A549 (cell line): ENCODE measurements at regions not wholly inside any gene's neighbourhood (a gene's known extent, or its start where the extent isn't known, plus 50 kb on each side); places are given as distances from the start of the nearest gene placed in this dataset.

Source experiments
- ATAC-seq, 2 experiments: fragments of 200-7000 bp in 1 of 2; fragments of >200 bp in 1 of 2; cut with Nextera tagmentation in 1 of 2; cut with Tn5 transposase in 1 of 2; 3 replicates each; pipeline versions ENCODE4 v1.8.0 to v1.9.1; 2018 to 2020; ENCODE audit warnings: mild to moderate bottlenecking in 1 of 2, moderate library complexity in 1 of 2
- CTCF ChIA-PET: fragments of 300-600 bp; sonication (Branson Sonifier 250); formaldehyde crosslinking; extraction: SDS; loops from one replicate; lab custom pipeline; 2021; ENCODE audit warnings: antibody characterized with exemption, inconsistent platforms; lab: Yijun Ruan, JAX
- POLR2A ChIA-PET: fragments of 350-600 bp; formaldehyde crosslinking; extraction: SDS; loops from one replicate; lab custom pipeline; 2021; ENCODE audit warnings: antibody characterized with exemption, inconsistent platforms; lab: Yijun Ruan, JAX
- DNase-seq, 2 experiments: peaks; one replicate each; pipeline versions ENCODE4 v3.0.0 to v3.0.0-alpha.2; 2011 to 2016; ENCODE audit warnings: low read depth in 1 of 2, low spot score in 1 of 2
- FAIRE-seq: peaks from 2 replicates; lab custom pipeline; 2011; peaks lifted over from hg19 to GRCh38; lab: Jason Lieb, UNC
- H3K27ac ChIP-seq, 2 experiments: fragments of >200 bp; sonication (Bioruptor Twin); formaldehyde crosslinking; 3 replicates each; pipeline ENCODE4 v1.5.1; 2016 to 2017
- H3K4me1 ChIP-seq: fragments of >200 bp; sonication (Bioruptor Twin); formaldehyde crosslinking; 3 replicates; pipeline ENCODE4 v1.6.1; 2016
- H3K4me2 ChIP-seq: fragments of >200 bp; sonication (Bioruptor Twin); formaldehyde crosslinking; 3 replicates; pipeline ENCODE4 v1.6.1; 2016
- H3K4me3 ChIP-seq: fragments of >200 bp; sonication (Bioruptor Twin); formaldehyde crosslinking; 3 replicates; pipeline ENCODE4 v1.5.1; 2016
- H3K9me3 ChIP-seq: fragments of >200 bp; sonication (Bioruptor Twin); formaldehyde crosslinking; 3 replicates; pipeline ENCODE4 v1.6.1; 2016
- BHLHE40 ChIP-seq: IDR thresholded peaks from 2 replicates; pipeline ENCODE4 v1.6.1; 2012; ENCODE audit warnings: low read depth, low read length, inconsistent platforms
- CBX8 ChIP-seq: fragments of 200-600 bp; sonication (generic); IDR thresholded peaks from 2 replicates; pipeline ENCODE4 v1.6.1; 2016
- CEBPB ChIP-seq, 2 experiments: fragments of >200 bp in 1 of 2; sonication (Bioruptor Twin) in 1 of 2; formaldehyde crosslinking in 1 of 2; IDR thresholded peaks; 2 replicates each; pipeline ENCODE4 v1.6.1; 2012 to 2016
- CHD2 ChIP-seq: fragments of 150-350 bp; IDR thresholded peaks from 2 replicates; pipeline ENCODE4 v1.6.1; 2014; ENCODE audit warnings: low read length; ENCODE audit not compliant: partially characterized antibody
- EHMT2 ChIP-seq: fragments of 200-600 bp; sonication (generic); IDR thresholded peaks from 2 replicates; pipeline ENCODE4 v1.6.1; 2016; ENCODE audit warnings: antibody characterized with exemption, low read depth, mild to moderate bottlenecking, moderate library complexity
- EP300 ChIP-seq, 2 experiments: fragments of >200 bp; sonication (Bioruptor Twin); formaldehyde crosslinking; IDR thresholded peaks; 2 replicates in 1 of 2; 3 replicates in 1 of 2; pipeline ENCODE4 v1.6.1; 2016 to 2017
- FOSB ChIP-seq: fragments of 250-450 bp; sonication (Bioruptor Pico); IDR thresholded peaks from 2 replicates; pipeline ENCODE4 v1.5.0; 2020; ENCODE audit warnings: mild to moderate bottlenecking, moderate library complexity
- GATA3 ChIP-seq: IDR thresholded peaks from 2 replicates; pipeline ENCODE4 v1.6.1; 2012; ENCODE audit warnings: borderline replicate concordance
- HDAC2 ChIP-seq: fragments of 200-600 bp; sonication (generic); IDR thresholded peaks from 2 replicates; pipeline ENCODE4 v1.6.1; 2016
- HOXA7 ChIP-seq: fragments of 250-450 bp; sonication (Bioruptor Pico); IDR thresholded peaks from 2 replicates; pipeline ENCODE4 v1.5.0; 2020; ENCODE audit warnings: mild to moderate bottlenecking, moderate library complexity
- JUN ChIP-seq, 2 experiments: fragments of >200 bp; sonication (Bioruptor Twin); formaldehyde crosslinking; IDR thresholded peaks; 2 replicates in 1 of 2; 3 replicates in 1 of 2; pipeline ENCODE4 v1.6.1; 2016 to 2017
- KDM5A ChIP-seq: fragments of 200-600 bp; sonication (generic); IDR thresholded peaks from 2 replicates; pipeline ENCODE4 v1.6.1; 2016; ENCODE audit warnings: antibody characterized with exemption, mild to moderate bottlenecking
- NFE2L2 ChIP-seq: fragments of 150-350 bp; conservative IDR thresholded peaks from 2 replicates; pipeline ENCODE4 v1.6.1; 2014; ENCODE audit warnings: low read length
- NPAS2 ChIP-seq: fragments of 250-450 bp; sonication (Bioruptor Pico); IDR thresholded peaks from 2 replicates; pipeline ENCODE4 v1.8.0; 2022; ENCODE audit warnings: mild to moderate bottlenecking, moderate library complexity, borderline replicate concordance
- PHF8 ChIP-seq: fragments of 200-600 bp; sonication (generic); IDR thresholded peaks from 2 replicates; pipeline ENCODE4 v1.6.1; 2016; ENCODE audit warnings: low read depth, mild to moderate bottlenecking, antibody characterized with exemption, moderate library complexity, borderline replicate concordance
- POLR2A ChIP-seq: IDR thresholded peaks from 2 replicates; pipeline ENCODE4 v1.6.1; 2012; ENCODE audit warnings: mild to moderate bottlenecking, low read length
- POLR2AphosphoS2 ChIP-seq: conservative IDR thresholded peaks from 2 replicates; pipeline ENCODE4 v1.6.1; 2012; ENCODE audit warnings: low read length, improper control_type of control experiment, inconsistent platforms
- RCOR1 ChIP-seq: fragments of 150-350 bp; IDR thresholded peaks from 2 replicates; pipeline ENCODE4 v1.6.1; 2014; ENCODE audit warnings: antibody characterized with exemption, low read length, low read depth
- RFX5 ChIP-seq: fragments of 450-650 bp; IDR thresholded peaks from 2 replicates; pipeline ENCODE4 v1.7.1; 2014; ENCODE audit warnings: antibody characterized with exemption, mild to moderate bottlenecking, moderate library complexity
- RNF2 ChIP-seq: fragments of 200-600 bp; sonication (generic); IDR thresholded peaks from 2 replicates; pipeline ENCODE4 v1.6.1; 2016; ENCODE audit warnings: low read depth, mild to moderate bottlenecking, antibody characterized with exemption, moderate library complexity, borderline replicate concordance
- SREBF2 ChIP-seq: fragments of 450-650 bp; IDR thresholded peaks from 2 replicates; pipeline ENCODE4 v1.6.1; 2014; ENCODE audit warnings: mild to moderate bottlenecking, moderate library complexity
- TFCP2L1 ChIP-seq: fragments of 250-450 bp; sonication (Bioruptor Pico); IDR thresholded peaks from 2 replicates; pipeline ENCODE4 v1.5.0; 2021; ENCODE audit warnings: mild to moderate bottlenecking
- ZC3H11A ChIP-seq: fragments of 450-650 bp; IDR thresholded peaks from 2 replicates; pipeline ENCODE4 v1.6.1; 2014; ENCODE audit warnings: antibody characterized with exemption, mild to moderate bottlenecking
- ZFP36 ChIP-seq: fragments of 450-650 bp; IDR thresholded peaks from 2 replicates; pipeline ENCODE4 v1.6.1; 2014; ENCODE audit warnings: borderline replicate concordance; ENCODE audit not compliant: partially characterized antibody
- ZNF302 ChIP-seq: fragments of 250-450 bp; sonication (Bioruptor Pico); IDR thresholded peaks from 2 replicates; pipeline ENCODE4 v1.9.0; 2021; ENCODE audit warnings: inconsistent platforms, mild to moderate bottlenecking, moderate library complexity
- WGBS: methylation state at CpG from one replicate; pipeline ENCODE4 v1.1.6; 2017; ENCODE audit errors: missing lambda C conversion rate; 5-methylcytosine and 5-hydroxymethylcytosine counted together
- TF ChIP-seq, protein P1 (sequence below): IDR thresholded peaks from 2 replicates; pipeline ENCODE4 v1.6.1; 2012
- TF ChIP-seq, protein P2 (sequence below): fragments of >200 bp; sonication (Bioruptor Twin); formaldehyde crosslinking; IDR thresholded peaks from 3 replicates; pipeline ENCODE4 v1.5.1; 2016
- TF ChIP-seq, protein P3 (sequence below): IDR thresholded peaks from 2 replicates; pipeline ENCODE4 v1.6.1; 2012
- TF ChIP-seq, protein P4 (sequence below): fragments of >200 bp; sonication (Bioruptor Twin); formaldehyde crosslinking; IDR thresholded peaks from 2 replicates; pipeline ENCODE4 v1.6.1; 2016
- TF ChIP-seq, protein P5 (sequence below): fragments of 200-600 bp; sonication (generic); IDR thresholded peaks from 2 replicates; pipeline ENCODE4 v1.6.1; 2016; ENCODE audit warnings: antibody characterized with exemption, mild to moderate bottlenecking, moderate library complexity
- TF ChIP-seq, protein P6 (sequence below): fragments of 150-350 bp; IDR thresholded peaks from 2 replicates; pipeline ENCODE4 v1.6.1; 2014; ENCODE audit warnings: low read depth, mild to moderate bottlenecking, low read length

DNA sequence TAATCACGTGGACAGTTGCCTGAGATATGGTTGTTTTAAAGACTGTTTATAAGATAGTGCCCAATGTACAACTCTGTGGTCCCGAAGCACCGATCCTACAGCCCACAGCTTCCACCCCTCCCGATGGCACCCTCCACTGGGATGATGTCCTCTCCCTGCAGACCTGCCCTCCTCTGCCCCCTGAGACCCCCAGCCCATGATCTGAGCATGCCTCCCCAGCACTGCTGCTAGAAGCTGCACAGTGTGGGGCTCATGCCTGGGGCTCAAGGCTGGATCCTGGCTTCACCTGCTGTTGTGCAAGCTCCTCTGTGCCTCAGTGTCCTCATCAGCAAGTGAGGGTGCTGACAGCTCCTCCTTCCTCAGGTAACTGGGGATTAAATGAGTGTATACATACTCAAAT is 254.7 kb upstream of the MKI67 start:
- 30% methylated on average over 4 of the region's 4 CpGs for WGBS
- no peak for DNase-seq
- ChIA-PET POLR2A (no interaction called here), CTCF (no interaction called here)
- no peak for FAIRE-seq
- H3K4me2 ChIP-seq: no peak overlapping the region
- no peak overlapping the region for H3K4me3 ChIP-seq
- TF ChIP-seq RCOR1 (no peak), GATA3 (no peak), EP300 (IDR thresholded peaks at IDR 0.05) (no peak), CHD2 (no peak), JUN (IDR thresholded peaks at IDR 0.05) (no peak), KDM5A (no peak), POLR2A (no peak), RNF2 (no peak), PHF8 (no peak), ZFP36 (no peak), EHMT2 (no peak), ZNF302 (CRISPR knock-in tag) (no peak), SREBF2 (no peak), NPAS2 (CRISPR knock-in tag) (no peak), RFX5 (no peak), POLR2AphosphoS2 (no peak)
- TF ChIP-seq, protein P1, sequence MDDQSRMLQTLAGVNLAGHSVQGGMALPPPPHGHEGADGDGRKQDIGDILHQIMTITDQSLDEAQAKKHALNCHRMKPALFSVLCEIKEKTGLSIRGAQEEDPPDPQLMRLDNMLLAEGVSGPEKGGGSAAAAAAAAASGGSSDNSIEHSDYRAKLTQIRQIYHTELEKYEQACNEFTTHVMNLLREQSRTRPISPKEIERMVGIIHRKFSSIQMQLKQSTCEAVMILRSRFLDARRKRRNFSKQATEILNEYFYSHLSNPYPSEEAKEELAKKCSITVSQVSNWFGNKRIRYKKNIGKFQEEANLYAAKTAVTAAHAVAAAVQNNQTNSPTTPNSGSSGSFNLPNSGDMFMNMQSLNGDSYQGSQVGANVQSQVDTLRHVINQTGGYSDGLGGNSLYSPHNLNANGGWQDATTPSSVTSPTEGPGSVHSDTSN: no peak
- TF ChIP-seq, protein P2, sequence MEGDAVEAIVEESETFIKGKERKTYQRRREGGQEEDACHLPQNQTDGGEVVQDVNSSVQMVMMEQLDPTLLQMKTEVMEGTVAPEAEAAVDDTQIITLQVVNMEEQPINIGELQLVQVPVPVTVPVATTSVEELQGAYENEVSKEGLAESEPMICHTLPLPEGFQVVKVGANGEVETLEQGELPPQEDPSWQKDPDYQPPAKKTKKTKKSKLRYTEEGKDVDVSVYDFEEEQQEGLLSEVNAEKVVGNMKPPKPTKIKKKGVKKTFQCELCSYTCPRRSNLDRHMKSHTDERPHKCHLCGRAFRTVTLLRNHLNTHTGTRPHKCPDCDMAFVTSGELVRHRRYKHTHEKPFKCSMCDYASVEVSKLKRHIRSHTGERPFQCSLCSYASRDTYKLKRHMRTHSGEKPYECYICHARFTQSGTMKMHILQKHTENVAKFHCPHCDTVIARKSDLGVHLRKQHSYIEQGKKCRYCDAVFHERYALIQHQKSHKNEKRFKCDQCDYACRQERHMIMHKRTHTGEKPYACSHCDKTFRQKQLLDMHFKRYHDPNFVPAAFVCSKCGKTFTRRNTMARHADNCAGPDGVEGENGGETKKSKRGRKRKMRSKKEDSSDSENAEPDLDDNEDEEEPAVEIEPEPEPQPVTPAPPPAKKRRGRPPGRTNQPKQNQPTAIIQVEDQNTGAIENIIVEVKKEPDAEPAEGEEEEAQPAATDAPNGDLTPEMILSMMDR: no peak
- TF ChIP-seq, protein P3, sequence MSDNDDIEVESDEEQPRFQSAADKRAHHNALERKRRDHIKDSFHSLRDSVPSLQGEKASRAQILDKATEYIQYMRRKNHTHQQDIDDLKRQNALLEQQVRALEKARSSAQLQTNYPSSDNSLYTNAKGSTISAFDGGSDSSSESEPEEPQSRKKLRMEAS: no peak
- TF ChIP-seq, protein P4, sequence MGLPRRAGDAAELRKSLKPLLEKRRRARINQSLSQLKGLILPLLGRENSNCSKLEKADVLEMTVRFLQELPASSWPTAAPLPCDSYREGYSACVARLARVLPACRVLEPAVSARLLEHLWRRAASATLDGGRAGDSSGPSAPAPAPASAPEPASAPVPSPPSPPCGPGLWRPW: no peak
- H3K27ac ChIP-seq: no peak overlapping the region
- no peaks in the 10 kb centered on the region for H3K9me3 ChIP-seq
- no peaks in the 10 kb centered on the region for H3K4me1 ChIP-seq
- no peak for ATAC-seq

DNA sequence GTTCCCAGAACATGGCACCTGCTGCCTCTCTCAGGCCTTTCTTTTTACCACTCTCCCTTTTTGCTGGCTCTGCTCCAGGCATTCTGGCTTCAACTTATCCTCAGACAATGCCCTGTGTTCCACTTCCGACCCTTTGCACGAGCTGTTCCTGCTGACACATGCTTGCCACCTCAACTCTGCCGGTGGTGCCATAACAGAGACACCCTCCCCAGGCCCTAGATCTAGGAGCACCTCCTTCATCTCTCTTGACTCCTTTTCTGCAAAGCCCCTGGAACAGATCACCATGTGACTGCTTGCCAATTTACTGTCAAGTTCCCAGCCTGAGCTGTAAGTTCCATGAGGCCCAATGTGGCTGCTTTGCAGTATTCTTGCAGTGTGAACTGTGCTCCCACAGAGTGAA is 256.0 kb upstream of the MKI67 start:
- ATAC-seq: no peak
- DNase-seq: no peak
- no peak overlapping the region for H3K4me3 ChIP-seq
- 4% methylated on average over 3 of the region's 3 CpGs for WGBS
- POLR2A ChIA-PET: no interaction called here
- CTCF ChIA-PET: no interaction called here
- TF ChIP-seq ZC3H11A (no peak), CEBPB (IDR thresholded peaks at IDR 0.05) (no peak), FOSB (no peak), NFE2L2 (no peak), HOXA7 (CRISPR knock-in tag) (no peak), BHLHE40 (no peak), HDAC2 (no peak), CBX8 (no peak), TFCP2L1 (no peak), SREBF2 (no peak), EHMT2 (no peak), JUN (IDR thresholded peaks at IDR 0.05) (no peak)
- TF ChIP-seq, protein P5, sequence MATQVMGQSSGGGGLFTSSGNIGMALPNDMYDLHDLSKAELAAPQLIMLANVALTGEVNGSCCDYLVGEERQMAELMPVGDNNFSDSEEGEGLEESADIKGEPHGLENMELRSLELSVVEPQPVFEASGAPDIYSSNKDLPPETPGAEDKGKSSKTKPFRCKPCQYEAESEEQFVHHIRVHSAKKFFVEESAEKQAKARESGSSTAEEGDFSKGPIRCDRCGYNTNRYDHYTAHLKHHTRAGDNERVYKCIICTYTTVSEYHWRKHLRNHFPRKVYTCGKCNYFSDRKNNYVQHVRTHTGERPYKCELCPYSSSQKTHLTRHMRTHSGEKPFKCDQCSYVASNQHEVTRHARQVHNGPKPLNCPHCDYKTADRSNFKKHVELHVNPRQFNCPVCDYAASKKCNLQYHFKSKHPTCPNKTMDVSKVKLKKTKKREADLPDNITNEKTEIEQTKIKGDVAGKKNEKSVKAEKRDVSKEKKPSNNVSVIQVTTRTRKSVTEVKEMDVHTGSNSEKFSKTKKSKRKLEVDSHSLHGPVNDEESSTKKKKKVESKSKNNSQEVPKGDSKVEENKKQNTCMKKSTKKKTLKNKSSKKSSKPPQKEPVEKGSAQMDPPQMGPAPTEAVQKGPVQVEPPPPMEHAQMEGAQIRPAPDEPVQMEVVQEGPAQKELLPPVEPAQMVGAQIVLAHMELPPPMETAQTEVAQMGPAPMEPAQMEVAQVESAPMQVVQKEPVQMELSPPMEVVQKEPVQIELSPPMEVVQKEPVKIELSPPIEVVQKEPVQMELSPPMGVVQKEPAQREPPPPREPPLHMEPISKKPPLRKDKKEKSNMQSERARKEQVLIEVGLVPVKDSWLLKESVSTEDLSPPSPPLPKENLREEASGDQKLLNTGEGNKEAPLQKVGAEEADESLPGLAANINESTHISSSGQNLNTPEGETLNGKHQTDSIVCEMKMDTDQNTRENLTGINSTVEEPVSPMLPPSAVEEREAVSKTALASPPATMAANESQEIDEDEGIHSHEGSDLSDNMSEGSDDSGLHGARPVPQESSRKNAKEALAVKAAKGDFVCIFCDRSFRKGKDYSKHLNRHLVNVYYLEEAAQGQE: no peak
- TF ChIP-seq, protein P6, sequence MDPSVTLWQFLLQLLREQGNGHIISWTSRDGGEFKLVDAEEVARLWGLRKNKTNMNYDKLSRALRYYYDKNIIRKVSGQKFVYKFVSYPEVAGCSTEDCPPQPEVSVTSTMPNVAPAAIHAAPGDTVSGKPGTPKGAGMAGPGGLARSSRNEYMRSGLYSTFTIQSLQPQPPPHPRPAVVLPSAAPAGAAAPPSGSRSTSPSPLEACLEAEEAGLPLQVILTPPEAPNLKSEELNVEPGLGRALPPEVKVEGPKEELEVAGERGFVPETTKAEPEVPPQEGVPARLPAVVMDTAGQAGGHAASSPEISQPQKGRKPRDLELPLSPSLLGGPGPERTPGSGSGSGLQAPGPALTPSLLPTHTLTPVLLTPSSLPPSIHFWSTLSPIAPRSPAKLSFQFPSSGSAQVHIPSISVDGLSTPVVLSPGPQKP: no peak
- TF ChIP-seq, protein P4: no peak
- H3K27ac ChIP-seq: no peak overlapping the region
- FAIRE-seq: no peak
- no peak overlapping the region for H3K4me2 ChIP-seq
- no peaks in the 10 kb centered on the region for H3K4me1 ChIP-seq
- no peaks in the 10 kb centered on the region for H3K9me3 ChIP-seq
